C4-2B (cell line): ENCODE measurements at regions not wholly inside any gene's neighbourhood (a gene's known extent, or its start where the extent isn't known, plus 50 kb on each side); places are given as distances from the start of the nearest gene placed in this dataset.

Experiments
- H3K27ac ChIP-seq: fragments of 450-650 bp; 2 replicates; pipeline ENCODE4 v1.5.1; 2017
- ZFX ChIP-seq: fragments of 450-650 bp; IDR thresholded peaks from 2 replicates; pipeline ENCODE4 v1.6.1; 2017
- TF ChIP-seq, protein P1 (sequence below): fragments of 450-650 bp; conservative IDR thresholded peaks from 2 replicates; pipeline ENCODE4 v1.5.1; 2017; ENCODE audit warnings: mild to moderate bottlenecking

DNA sequence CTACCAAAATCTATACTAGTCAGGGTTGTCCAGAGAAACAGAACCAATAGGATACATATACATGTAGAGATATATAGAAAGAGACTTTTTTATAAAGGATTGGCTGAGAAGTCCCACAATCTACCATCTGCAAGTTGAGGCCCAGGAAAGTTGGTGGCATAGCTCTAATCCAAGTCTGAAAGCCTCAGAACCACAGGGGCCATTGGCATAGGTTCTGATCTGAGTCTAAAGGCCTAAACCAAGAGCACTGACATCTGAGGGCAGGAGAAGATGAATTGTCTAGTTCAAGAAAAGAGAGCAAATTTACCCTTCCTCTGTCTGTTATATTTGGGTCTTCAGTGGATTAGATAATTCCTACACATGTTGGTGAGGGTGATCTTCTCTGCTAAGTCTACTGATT lies 433.1 kb downstream of the ADAMTS20 start:
- no peak overlapping the region for H3K27ac ChIP-seq
- TF ChIP-seq ZFX: no peak
- TF ChIP-seq, protein P1, sequence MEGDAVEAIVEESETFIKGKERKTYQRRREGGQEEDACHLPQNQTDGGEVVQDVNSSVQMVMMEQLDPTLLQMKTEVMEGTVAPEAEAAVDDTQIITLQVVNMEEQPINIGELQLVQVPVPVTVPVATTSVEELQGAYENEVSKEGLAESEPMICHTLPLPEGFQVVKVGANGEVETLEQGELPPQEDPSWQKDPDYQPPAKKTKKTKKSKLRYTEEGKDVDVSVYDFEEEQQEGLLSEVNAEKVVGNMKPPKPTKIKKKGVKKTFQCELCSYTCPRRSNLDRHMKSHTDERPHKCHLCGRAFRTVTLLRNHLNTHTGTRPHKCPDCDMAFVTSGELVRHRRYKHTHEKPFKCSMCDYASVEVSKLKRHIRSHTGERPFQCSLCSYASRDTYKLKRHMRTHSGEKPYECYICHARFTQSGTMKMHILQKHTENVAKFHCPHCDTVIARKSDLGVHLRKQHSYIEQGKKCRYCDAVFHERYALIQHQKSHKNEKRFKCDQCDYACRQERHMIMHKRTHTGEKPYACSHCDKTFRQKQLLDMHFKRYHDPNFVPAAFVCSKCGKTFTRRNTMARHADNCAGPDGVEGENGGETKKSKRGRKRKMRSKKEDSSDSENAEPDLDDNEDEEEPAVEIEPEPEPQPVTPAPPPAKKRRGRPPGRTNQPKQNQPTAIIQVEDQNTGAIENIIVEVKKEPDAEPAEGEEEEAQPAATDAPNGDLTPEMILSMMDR: no peak

- TF ChIP-seq ZFX: no peak
- TF ChIP-seq, protein P1: no peak
- no peak overlapping the region for H3K27ac ChIP-seq
Measured at GRCh38 chr12:43118234-43118633, 433.8 kb downstream of the ADAMTS20 start.

GRCh38 chr12:43117226-43117930 lies 434.6 kb downstream of the ADAMTS20 start:
- no peak overlapping the region for H3K27ac ChIP-seq
- no peak for TF ChIP-seq ZFX
- TF ChIP-seq, protein P1: no peak

- no peak overlapping the region for H3K27ac ChIP-seq
- TF ChIP-seq, protein P1: no peak
- no peak for TF ChIP-seq ZFX
Measured at GRCh38 chr12:43115441-43116160, 436.4 kb downstream of the ADAMTS20 start.

DNA sequence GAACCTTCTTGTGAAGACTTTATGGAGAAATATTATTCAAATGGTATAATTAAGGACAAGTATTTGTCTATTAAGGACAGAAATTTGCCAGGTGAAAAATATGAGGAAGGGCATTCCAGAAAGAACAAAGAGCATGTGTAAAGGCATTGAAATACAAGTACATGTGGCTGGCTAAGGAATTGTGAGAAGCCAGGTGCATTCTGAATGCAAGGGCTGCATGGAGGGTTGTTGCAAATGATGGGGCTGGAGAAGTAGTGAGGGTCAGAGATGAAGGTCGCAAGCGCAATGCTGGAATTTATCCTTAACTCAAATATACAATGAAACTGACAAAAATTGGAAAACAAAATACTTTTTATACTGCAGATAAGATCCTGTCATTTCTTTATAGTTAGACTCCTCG lies 437.7 kb downstream of the ADAMTS20 start:
- TF ChIP-seq ZFX: no peak
- TF ChIP-seq, protein P1: no peak
- H3K27ac ChIP-seq: no peak overlapping the region

- TF ChIP-seq ZFX: no peak
- TF ChIP-seq, protein P1: no peak
- no peak overlapping the region for H3K27ac ChIP-seq
Measured at GRCh38 chr12:43113616-43114015, 438.4 kb downstream of the ADAMTS20 start.

DNA sequence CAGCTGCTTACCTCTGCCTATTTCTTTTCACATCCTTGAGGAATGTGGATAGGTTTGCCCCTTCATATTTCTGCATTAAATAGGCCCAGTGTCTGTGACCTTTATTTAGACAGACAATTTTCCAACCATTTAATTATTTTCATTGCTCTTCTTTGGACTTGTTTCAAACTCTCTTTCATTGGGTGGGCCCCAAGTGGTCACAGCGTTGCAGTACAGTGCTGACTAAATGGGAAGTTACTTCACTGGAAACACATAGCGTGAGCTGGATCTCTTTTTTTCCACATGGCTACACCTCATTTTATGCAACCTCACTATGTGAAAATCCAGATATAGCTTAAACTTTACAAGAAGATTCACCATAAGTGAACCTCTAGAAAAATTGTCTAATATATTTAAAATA lies 438.9 kb downstream of the ADAMTS20 start:
- no peak for TF ChIP-seq ZFX
- TF ChIP-seq, protein P1: no peak
- no peak overlapping the region for H3K27ac ChIP-seq
